Smooth muscle cell (in vitro differentiated cells): ENCODE measurements at regions not wholly inside any gene's neighbourhood (a gene's known extent, or its start where the extent isn't known, plus 50 kb on each side); places are given as distances from the start of the nearest gene placed in this dataset.

ENCODE experiments used
- DNase-seq: peaks from one replicate; lab custom pipeline; 2025; ENCODE audit not compliant: unreplicated experiment; lab: John Stamatoyannopoulos, UW
- H2AFZ ChIP-seq: fragments of 200-600 bp; sonication (generic); 2 replicates; pipeline ENCODE4 v1.6.0; 2016; ENCODE audit warnings: antibody characterized with exemption, low read depth, mild to moderate bottlenecking
- H3F3A ChIP-seq: fragments of 200-600 bp; sonication (generic); 2 replicates; pipeline ENCODE4 v1.6.0; 2017; ENCODE audit warnings: antibody characterized with exemption, low read depth
- H3K27ac ChIP-seq: fragments of 200-600 bp; sonication (generic); 2 replicates; pipeline ENCODE4 v1.5.1; 2016; ENCODE audit warnings: low read depth, mild to moderate bottlenecking
- H3K27me3 ChIP-seq: fragments of 200-600 bp; sonication (generic); 2 replicates; pipeline ENCODE4 v1.6.1; 2016; ENCODE audit warnings: low read depth, mild to moderate bottlenecking
- H3K36me3 ChIP-seq: fragments of 200-600 bp; sonication (generic); 2 replicates; pipeline ENCODE4 v1.5.1; 2016; ENCODE audit warnings: low read depth
- H3K4me1 ChIP-seq: fragments of 200-600 bp; sonication (generic); 2 replicates; pipeline ENCODE4 v1.5.1; 2016; ENCODE audit warnings: low read depth
- H3K4me2 ChIP-seq: fragments of 200-600 bp; sonication (generic); 2 replicates; pipeline ENCODE4 v1.6.0; 2016; ENCODE audit warnings: mild to moderate bottlenecking
- H3K4me3 ChIP-seq: fragments of 200-600 bp; sonication (generic); 2 replicates; pipeline ENCODE4 v1.5.1; 2016; ENCODE audit warnings: mild to moderate bottlenecking
- H3K79me2 ChIP-seq: fragments of 200-600 bp; sonication (generic); 2 replicates; pipeline ENCODE4 v1.6.0; 2016; ENCODE audit warnings: low read depth, mild to moderate bottlenecking
- H3K9ac ChIP-seq: fragments of 200-600 bp; sonication (generic); 2 replicates; pipeline ENCODE4 v1.6.0; 2016; ENCODE audit warnings: low read depth
- H3K9me3 ChIP-seq: fragments of 200-600 bp; sonication (generic); replicated peaks from 2 replicates; pipeline ENCODE4 v1.5.1; 2016; ENCODE audit warnings: low read depth
- H4K20me1 ChIP-seq: fragments of 200-600 bp; sonication (generic); 2 replicates; pipeline ENCODE4 v1.6.0; 2016; ENCODE audit warnings: low read depth
- CTCF ChIP-seq: fragments of 200-600 bp; sonication (generic); IDR thresholded peaks from 2 replicates; pipeline ENCODE4 v1.5.1; 2017; ENCODE audit warnings: borderline replicate concordance, mild to moderate bottlenecking, antibody characterized with exemption; ENCODE audit not compliant: insufficient read depth, poor library complexity, severe bottlenecking
- WGBS: methylation state at CpG from one replicate; pipeline ENCODE4 v1.1.7; 2016; ENCODE audit warnings: low lambda C conversion rate; 5-methylcytosine and 5-hydroxymethylcytosine counted together

GRCh38 chr13:75061909-75062308 is 420.1 kb downstream of the TBC1D4 start:
- no peak for DNase-seq
- H2AFZ ChIP-seq = no peak overlapping the region
- TF ChIP-seq CTCF = no peak

GRCh38 chr13:75055296-75055695 is 426.7 kb downstream of the TBC1D4 start:
- Histone ChIP-seq H3K4me2 (no peak overlapping the region), H3K27ac (no peak overlapping the region), H3F3A (no peaks in the 10 kb centered on the region), H3K4me3 (no peak overlapping the region), H3K27me3 (no peaks in the 10 kb centered on the region), H3K4me1 (no peaks in the 10 kb centered on the region), H3K9ac (no peak overlapping the region), H3K79me2 (no peaks in the 10 kb centered on the region), H2AFZ (no peak overlapping the region), H3K9me3 (no peaks in the 10 kb centered on the region), H3K36me3 (no peaks in the 10 kb centered on the region), H4K20me1 (no peaks in the 10 kb centered on the region)
- no peak for DNase-seq
- TF ChIP-seq CTCF = no peak

More at GRCh38 chr13:75061909-75062308, 420.1 kb downstream of the TBC1D4 start:
- H3K9me3 ChIP-seq = no peaks in the 10 kb centered on the region
- H3F3A ChIP-seq = no peaks in the 10 kb centered on the region
- H3K9ac ChIP-seq = no peak overlapping the region
- no peak overlapping the region for H3K27ac ChIP-seq
- no peaks in the 10 kb centered on the region for H3K36me3 ChIP-seq
- peaks cover 7% of the 10 kb centered on the region for H3K27me3 ChIP-seq
- H3K4me3 ChIP-seq = no peak overlapping the region
- no peaks in the 10 kb centered on the region for H3K79me2 ChIP-seq
- no peak overlapping the region for H3K4me2 ChIP-seq
- H3K4me1 ChIP-seq = no peaks in the 10 kb centered on the region
- no peaks in the 10 kb centered on the region for H4K20me1 ChIP-seq

- Histone ChIP-seq H3K9ac (no peak overlapping the region), H3K9me3 (no peaks in the 10 kb centered on the region), H3K4me2 (no peak overlapping the region), H4K20me1 (no peaks in the 10 kb centered on the region), H2AFZ (no peak overlapping the region), H3K27me3 (no peaks in the 10 kb centered on the region), H3K36me3 (no peaks in the 10 kb centered on the region), H3K27ac (no peak overlapping the region), H3F3A (no peaks in the 10 kb centered on the region), H3K4me1 (no peaks in the 10 kb centered on the region), H3K4me3 (no peak overlapping the region), H3K79me2 (no peaks in the 10 kb centered on the region)
- no peak for DNase-seq
- no peak for TF ChIP-seq CTCF
- 83% methylated on average over 6 of the region's 6 CpGs for WGBS
These were observed 429.4 kb downstream of the TBC1D4 start for GRCh38 chr13:75052616-75053015.

GRCh38 chr13:75050419-75051046 is 431.4 kb downstream of the TBC1D4 start:
- Histone ChIP-seq H3K27me3 (no peaks in the 10 kb centered on the region), H3K4me3 (peak overlapping the region; percentile 8), H4K20me1 (no peaks in the 10 kb centered on the region), H3K4me1 (no peaks in the 10 kb centered on the region), H3F3A (no peaks in the 10 kb centered on the region), H3K27ac (peak overlapping the region; percentile 37), H3K36me3 (no peaks in the 10 kb centered on the region), H3K9ac (no peak overlapping the region), H3K4me2 (peak overlapping the region; percentile 65), H2AFZ (no peak overlapping the region), H3K9me3 (no peaks in the 10 kb centered on the region), H3K79me2 (no peaks in the 10 kb centered on the region)
- 59% methylated on average over 5 of the region's 5 CpGs for WGBS
- no peak for DNase-seq
- no peak for TF ChIP-seq CTCF
